Cardiac fibroblast (primary cell): ENCODE measurements at regions not wholly inside any gene's neighbourhood (a gene's known extent, or its start where the extent isn't known, plus 50 kb on each side); places are given as distances from the start of the nearest gene placed in this dataset.
A peak's percentile ranks its signal among the peaks of the same experiment; 100 is the strongest.
"Not testable (repeated sequence)": the region's sequence is repeated elsewhere in the genome, so short reads cannot be mapped to it uniquely, and the experiment has no call there.

Source experiments
- DNase-seq, 2 donors: peaks; one replicate each; pipeline versions ENCODE4 v3.0.0 to v3.0.0-alpha.2; 2010; ENCODE audit warnings: low read depth in 2 of 2
- H3K4me3 ChIP-seq, 2 donors: replicated peaks in 1 of 2; 1 replicate in 1 of 2; 2 replicates in 1 of 2; pipeline ENCODE4 v1.5.1; 2011; ENCODE audit warnings: low read depth in 2 of 2, low read length in 2 of 2, mild to moderate bottlenecking in 2 of 2, moderate library complexity in 1 of 2
- TF ChIP-seq, protein P1 (sequence below): IDR thresholded peaks from one replicate; pipeline ENCODE4 v1.5.1; 2011; ENCODE audit warnings: low read depth, mild to moderate bottlenecking, low read length, inconsistent platforms

DNA sequence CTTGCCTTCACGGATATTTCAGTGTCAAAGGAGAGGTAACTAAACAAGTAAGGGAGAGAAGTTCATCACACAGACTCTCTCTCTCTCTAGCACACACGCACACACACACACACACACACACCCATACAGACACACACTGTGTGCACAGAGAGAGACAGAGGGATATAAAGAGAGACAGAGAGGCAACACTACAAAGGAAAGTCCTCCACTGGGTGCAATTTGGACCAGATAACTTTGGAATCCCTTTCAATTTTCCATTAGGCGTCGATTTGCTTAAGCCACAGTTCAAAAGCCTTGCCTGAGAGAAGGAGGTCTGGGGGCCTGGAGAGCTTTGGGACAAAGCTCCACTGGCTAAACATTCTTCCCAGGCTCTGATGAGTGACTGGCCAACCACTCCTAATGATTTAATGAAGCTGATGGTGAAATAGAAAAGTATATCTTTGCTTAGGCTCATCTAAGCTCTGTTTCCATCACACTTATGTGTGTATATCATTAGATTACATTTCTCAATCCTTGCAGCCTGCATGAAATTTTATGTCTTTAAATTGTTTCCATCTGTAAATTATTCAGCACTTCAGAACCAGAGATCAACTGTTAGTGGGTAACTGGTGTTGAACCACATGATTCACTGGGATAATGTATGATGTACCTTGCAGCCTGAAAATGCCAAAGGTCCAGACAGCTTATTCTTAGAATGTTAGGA is 180.8 kb downstream of the MAGEB17 start:
- no peak overlapping the region for H3K4me3 ChIP-seq
- no peak for DNase-seq
- TF ChIP-seq, protein P1, sequence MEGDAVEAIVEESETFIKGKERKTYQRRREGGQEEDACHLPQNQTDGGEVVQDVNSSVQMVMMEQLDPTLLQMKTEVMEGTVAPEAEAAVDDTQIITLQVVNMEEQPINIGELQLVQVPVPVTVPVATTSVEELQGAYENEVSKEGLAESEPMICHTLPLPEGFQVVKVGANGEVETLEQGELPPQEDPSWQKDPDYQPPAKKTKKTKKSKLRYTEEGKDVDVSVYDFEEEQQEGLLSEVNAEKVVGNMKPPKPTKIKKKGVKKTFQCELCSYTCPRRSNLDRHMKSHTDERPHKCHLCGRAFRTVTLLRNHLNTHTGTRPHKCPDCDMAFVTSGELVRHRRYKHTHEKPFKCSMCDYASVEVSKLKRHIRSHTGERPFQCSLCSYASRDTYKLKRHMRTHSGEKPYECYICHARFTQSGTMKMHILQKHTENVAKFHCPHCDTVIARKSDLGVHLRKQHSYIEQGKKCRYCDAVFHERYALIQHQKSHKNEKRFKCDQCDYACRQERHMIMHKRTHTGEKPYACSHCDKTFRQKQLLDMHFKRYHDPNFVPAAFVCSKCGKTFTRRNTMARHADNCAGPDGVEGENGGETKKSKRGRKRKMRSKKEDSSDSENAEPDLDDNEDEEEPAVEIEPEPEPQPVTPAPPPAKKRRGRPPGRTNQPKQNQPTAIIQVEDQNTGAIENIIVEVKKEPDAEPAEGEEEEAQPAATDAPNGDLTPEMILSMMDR = no peak

DNA sequence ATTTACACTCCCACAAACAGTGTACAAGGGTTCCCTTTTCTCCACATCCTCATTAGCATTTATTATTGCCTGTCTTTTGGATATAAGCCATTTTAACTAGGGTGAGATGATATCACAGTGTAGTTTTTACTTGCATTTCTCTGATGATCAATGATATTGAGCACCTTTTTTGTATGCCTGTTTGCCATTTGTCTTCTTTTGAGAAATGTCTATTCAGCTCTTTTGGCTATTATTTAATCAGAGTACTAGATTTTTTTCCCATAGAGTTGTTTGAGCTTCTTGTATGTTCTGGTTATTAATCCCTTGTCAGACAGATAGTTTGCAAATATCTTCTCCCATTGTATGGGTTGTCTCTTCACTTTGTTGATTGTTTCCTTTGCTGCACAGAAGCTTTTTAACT is 190.6 kb downstream of the MAGEB17 start:
- H3K4me3 ChIP-seq = no peak overlapping the region
- TF ChIP-seq, protein P1 = no peak
- DNase-seq = no peak

- not testable (repeated sequence) for DNase-seq, H3K4me3 ChIP-seq
Observed at GRCh38 chrX:16360056-16360455, 192.8 kb downstream of the MAGEB17 start.

- H3K4me3 ChIP-seq = no peak overlapping the region
- TF ChIP-seq, protein P1 = no peak
- peak in 1 of 2 donors; percentile 48 for DNase-seq
Observed at GRCh38 chrX:16368696-16369095, 201.4 kb downstream of the MAGEB17 start.

- TF ChIP-seq, protein P1 = no peak
- H3K4me3 ChIP-seq = no peak overlapping the region
- DNase-seq = no peak
Observed at GRCh38 chrX:16376056-16376455, 208.8 kb downstream of the MAGEB17 start.

DNA sequence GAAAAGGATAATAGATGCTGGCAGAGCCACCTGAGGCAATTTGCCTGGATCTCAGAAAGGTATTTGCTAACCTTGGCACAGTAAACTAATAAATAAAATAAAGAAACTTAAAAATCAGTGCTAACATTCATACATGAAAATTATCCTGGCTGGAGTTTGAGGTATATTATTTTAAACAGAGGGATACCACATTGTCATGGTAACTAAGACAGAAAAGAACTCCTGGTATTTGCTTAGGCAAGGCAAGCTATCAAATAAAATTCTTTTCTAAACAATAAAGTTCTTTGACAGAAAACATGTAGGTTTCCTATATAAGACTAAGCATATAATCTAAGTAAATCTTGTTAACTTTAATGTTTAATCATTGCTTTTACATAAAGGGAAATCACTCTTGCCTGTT is 218.8 kb downstream of the MAGEB17 start:
- no peak for DNase-seq
- H3K4me3 ChIP-seq = no peak overlapping the region
- TF ChIP-seq, protein P1 = no peak

DNA sequence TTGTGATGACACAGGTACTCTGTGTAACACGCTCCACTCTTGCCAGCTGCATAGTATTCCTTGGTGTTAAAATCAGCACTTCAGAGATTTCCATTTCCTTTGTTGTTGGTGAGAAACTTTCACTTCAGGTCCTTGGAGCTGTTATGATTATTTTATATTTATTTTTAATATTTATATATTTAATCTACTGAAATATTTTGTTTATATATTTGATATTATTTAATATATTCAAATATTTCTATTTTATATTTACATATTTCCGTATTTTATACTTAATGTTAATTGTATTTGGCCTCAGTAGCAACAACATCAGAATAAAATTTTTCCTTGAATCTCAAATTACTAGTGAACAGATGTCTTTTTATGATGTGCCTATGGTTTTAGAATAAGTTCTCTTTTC is 225.3 kb downstream of the MAGEB17 start:
- H3K4me3 ChIP-seq = no peak overlapping the region
- TF ChIP-seq, protein P1 = no peak
- DNase-seq = no peak
